Transverse colon (tissue), 4 donors: ENCODE measurements at regions not wholly inside any gene's neighbourhood (a gene's known extent, or its start where the extent isn't known, plus 50 kb on each side); places are given as distances from the start of the nearest gene placed in this dataset.

Source experiments
- DNase-seq: peaks from one replicate; pipeline ENCODE4 v3.0.0-alpha.2; 2019
- H3K27ac ChIP-seq, 4 donors: fragments of 200-600 bp; sonication (generic); 2 replicates each; pipeline ENCODE4 v1.5.1; 2016 to 2018; ENCODE audit warnings: inconsistent platforms in 4 of 4
- H3K27me3 ChIP-seq: fragments of 200-600 bp; sonication (generic); 2 replicates; pipeline ENCODE4 v1.5.1; 2017; ENCODE audit warnings: inconsistent platforms
- H3K36me3 ChIP-seq, 4 donors: fragments of 200-600 bp; sonication (generic); 2 replicates each; pipeline ENCODE4 v1.5.1; 2017 to 2019; ENCODE audit warnings: inconsistent platforms in 4 of 4
- H3K4me1 ChIP-seq, 4 donors: fragments of 200-600 bp; sonication (generic); 2 replicates each; pipeline ENCODE4 v1.5.1; 2017 to 2020; ENCODE audit warnings: inconsistent platforms in 4 of 4
- H3K4me3 ChIP-seq, 4 donors: fragments of 200-600 bp; sonication (generic); 1 replicate in 1 of 4; 2 replicates in 3 of 4; pipeline versions ENCODE4 v1.5.1 to v1.6.1; 2017 to 2019; ENCODE audit warnings: inconsistent platforms in 4 of 4
- H3K9me3 ChIP-seq, 2 donors: fragments of 200-600 bp; sonication (generic); 2 replicates each; pipeline ENCODE4 v1.5.1; 2017 to 2019; ENCODE audit warnings: inconsistent platforms in 2 of 2
- EP300 ChIP-seq: sonication (generic); formaldehyde crosslinking; IDR thresholded peaks from one replicate; pipeline ENCODE4 v1.6.1; 2017; ENCODE audit warnings: antibody characterized with exemption, low read depth
- POLR2A ChIP-seq: fragments of 450-650 bp; IDR thresholded peaks from one replicate; pipeline ENCODE4 v1.6.1; 2016; ENCODE audit warnings: antibody characterized with exemption, mild to moderate bottlenecking, moderate library complexity
- POLR2AphosphoS5 ChIP-seq, 3 donors: sonication (generic); formaldehyde crosslinking; IDR thresholded peaks; one replicate each; pipeline ENCODE4 v1.6.1; 2016; ENCODE audit warnings: antibody characterized with exemption in 3 of 3
- WGBS, 2 donors: methylation state at CpG; one replicate each; pipeline ENCODE4 v1.1.5; 2018; ENCODE audit warnings: low coverage in 1 of 2; 5-methylcytosine and 5-hydroxymethylcytosine counted together
- in situ Hi-C, 4 donors: fragments of 200-750 bp; cut with MboI; loops; one replicate each; pipeline versions ENCODE4 v1.15.0 to v1.15.1; 2017; ENCODE audit warnings: low sequenced_read_pairs in 3 of 4, low pct_ligation_motif_present in 1 of 4, low pct_unique_long_range_greater_than_20kb in 1 of 4
- intact Hi-C: fragments of 100-400 bp; cut with DNase I; formaldehyde crosslinking; loops from one replicate; pipeline ENCODE4 v1.15.1; 2023; ENCODE audit warnings: low total_unique reads
- TF ChIP-seq, protein P1 (sequence below), 5 experiments: fragments of 200-600 bp in 3 of 5; fragments of 450-650 bp in 2 of 5; sonication (generic) in 3 of 5; IDR thresholded peaks; 1 replicate in 2 of 5; 2 replicates in 3 of 5; pipeline ENCODE4 v1.5.1; 2016 to 2017; ENCODE audit warnings: antibody characterized with exemption in 5 of 5, inconsistent platforms in 3 of 5, mild to moderate bottlenecking in 2 of 5, moderate library complexity in 1 of 5

DNA sequence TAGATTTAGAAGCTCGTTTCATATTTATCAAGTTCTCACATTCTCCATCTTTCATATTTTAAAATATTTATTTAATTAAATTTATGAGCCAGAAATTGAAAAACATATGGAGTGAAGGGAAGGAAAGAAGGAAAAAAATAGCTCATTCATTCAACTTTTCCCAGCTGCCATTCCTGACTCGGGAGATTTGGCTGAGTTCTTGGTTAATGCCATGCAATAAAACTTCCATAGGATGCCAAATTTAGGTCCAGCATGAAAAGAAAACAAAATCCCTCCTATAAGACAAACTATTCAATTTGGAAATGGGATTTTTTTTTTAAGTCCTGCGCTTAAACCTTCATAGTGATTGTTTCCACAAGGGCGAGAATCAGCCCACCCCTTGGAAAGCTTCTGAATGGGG, 426.1 kb upstream of the TNP1 start:
- DNase-seq, result no peak
- intact Hi-C loops (no loop called here), in situ Hi-C loops (no loop called here)
- no peaks in the 10 kb centered on the region for H3K27me3 ChIP-seq
- H3K4me3 ChIP-seq, result no peak overlapping the region
- TF ChIP-seq POLR2A (no peak), EP300 (no peak), POLR2AphosphoS5 (IDR thresholded peaks at IDR 0.05) (no peak)
- TF ChIP-seq, protein P1, sequence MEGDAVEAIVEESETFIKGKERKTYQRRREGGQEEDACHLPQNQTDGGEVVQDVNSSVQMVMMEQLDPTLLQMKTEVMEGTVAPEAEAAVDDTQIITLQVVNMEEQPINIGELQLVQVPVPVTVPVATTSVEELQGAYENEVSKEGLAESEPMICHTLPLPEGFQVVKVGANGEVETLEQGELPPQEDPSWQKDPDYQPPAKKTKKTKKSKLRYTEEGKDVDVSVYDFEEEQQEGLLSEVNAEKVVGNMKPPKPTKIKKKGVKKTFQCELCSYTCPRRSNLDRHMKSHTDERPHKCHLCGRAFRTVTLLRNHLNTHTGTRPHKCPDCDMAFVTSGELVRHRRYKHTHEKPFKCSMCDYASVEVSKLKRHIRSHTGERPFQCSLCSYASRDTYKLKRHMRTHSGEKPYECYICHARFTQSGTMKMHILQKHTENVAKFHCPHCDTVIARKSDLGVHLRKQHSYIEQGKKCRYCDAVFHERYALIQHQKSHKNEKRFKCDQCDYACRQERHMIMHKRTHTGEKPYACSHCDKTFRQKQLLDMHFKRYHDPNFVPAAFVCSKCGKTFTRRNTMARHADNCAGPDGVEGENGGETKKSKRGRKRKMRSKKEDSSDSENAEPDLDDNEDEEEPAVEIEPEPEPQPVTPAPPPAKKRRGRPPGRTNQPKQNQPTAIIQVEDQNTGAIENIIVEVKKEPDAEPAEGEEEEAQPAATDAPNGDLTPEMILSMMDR (IDR thresholded peaks at IDR 0.05), result no peak
- no peaks in the 10 kb centered on the region for H3K4me1 ChIP-seq
- no peaks in the 10 kb centered on the region for H3K36me3 ChIP-seq
- no peak overlapping the region for H3K27ac ChIP-seq
- 72 to 82% methylated on average over 4 of the region's 4 CpGs for WGBS, 2 donors
- no peaks in the 10 kb centered on the region for H3K9me3 ChIP-seq

DNA sequence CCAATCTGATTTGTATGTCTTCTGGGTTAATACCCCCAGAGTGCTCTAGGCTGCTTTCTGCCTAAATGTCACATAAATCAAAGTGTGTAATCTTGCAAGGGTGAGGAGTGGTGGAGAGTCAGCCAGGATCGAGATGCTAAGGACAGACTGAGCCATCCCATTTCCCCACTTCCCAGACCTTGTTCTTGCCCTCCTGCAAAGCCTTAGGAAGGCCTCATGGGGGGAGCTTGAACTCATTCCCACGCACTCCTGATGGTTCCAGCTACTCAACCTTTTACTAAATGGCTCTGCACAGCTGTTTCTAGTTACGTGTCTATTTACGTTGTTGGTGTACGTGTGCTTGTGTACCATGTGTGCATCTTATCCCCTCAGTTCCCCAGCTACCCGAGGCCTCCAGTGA, 423.6 kb upstream of the TNP1 start:
- no peaks in the 10 kb centered on the region for H3K9me3 ChIP-seq
- no peak overlapping the region for H3K27ac ChIP-seq
- H3K36me3 ChIP-seq, result no peaks in the 10 kb centered on the region
- TF ChIP-seq POLR2A (no peak), POLR2AphosphoS5 (IDR thresholded peaks at IDR 0.05) (no peak), EP300 (no peak)
- TF ChIP-seq, protein P1 (IDR thresholded peaks at IDR 0.05), result no peak
- in situ Hi-C loops, result no loop called here
- intact Hi-C loops, result no loop called here
- no peaks in the 10 kb centered on the region for H3K27me3 ChIP-seq
- DNase-seq, result no peak
- peaks cover 0 to 3% (median 0%) of the 10 kb centered on the region in 4 donors for H3K4me1 ChIP-seq
- 66 to 77% methylated on average over 6 of the region's 6 CpGs for WGBS, 2 donors
- H3K4me3 ChIP-seq, result no peak overlapping the region

DNA sequence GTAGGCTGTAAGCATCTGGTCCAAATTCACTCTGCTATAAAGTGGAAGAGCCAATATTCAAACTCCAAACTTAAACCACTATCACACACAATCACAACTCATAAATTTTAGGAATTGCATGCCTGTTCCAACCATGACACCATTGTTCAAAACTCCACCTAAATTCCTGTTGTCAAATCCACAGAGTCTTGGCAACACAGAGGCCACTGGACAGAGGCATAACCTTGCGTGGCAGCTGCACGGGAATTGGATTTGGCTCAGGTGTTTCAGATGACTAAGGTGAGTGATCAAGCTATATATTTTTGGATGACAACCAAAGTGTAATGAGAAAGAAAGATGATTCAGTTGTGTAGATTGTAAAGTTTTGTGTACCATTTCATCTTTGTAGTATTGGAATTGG, 422.7 kb upstream of the TNP1 start:
- no peak overlapping the region for H3K27ac ChIP-seq
- 57 to 63% methylated on average over 2 of the region's 2 CpGs for WGBS, 2 donors
- no peak overlapping the region for H3K4me3 ChIP-seq
- TF ChIP-seq POLR2AphosphoS5 (IDR thresholded peaks at IDR 0.05) (no peak), POLR2A (no peak), EP300 (no peak)
- TF ChIP-seq, protein P1 (IDR thresholded peaks at IDR 0.05), result no peak
- no peaks in the 10 kb centered on the region for H3K36me3 ChIP-seq
- intact Hi-C loops, result no loop called here
- in situ Hi-C loops, result no loop called here
- H3K27me3 ChIP-seq, result no peaks in the 10 kb centered on the region
- DNase-seq, result no peak
- H3K4me1 ChIP-seq, result peaks cover 0 to 9% (median 0%) of the 10 kb centered on the region in 4 donors
- no peaks in the 10 kb centered on the region for H3K9me3 ChIP-seq

DNA sequence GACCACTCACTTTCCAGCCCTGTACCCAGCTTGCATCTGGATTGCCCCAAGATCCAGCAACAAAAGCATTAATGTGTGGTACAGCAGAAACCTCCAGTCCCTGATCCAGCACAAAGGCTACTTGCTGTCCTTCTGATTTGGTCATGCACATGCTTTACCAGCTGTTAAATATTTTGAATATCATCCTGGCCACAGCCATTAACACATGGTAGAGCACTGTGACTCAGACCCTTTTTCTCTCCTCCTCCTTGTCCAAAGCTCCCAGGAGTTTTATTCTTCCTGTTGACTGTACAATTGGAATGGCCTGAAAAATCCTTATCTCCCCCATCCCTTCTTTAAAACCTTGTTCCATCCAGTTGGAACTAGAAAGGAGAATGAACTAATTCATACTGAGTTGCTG, 419.7 kb upstream of the TNP1 start:
- TF ChIP-seq POLR2A, result no peak
- no peak for TF ChIP-seq POLR2AphosphoS5 (IDR thresholded peaks at IDR 0.05)
- TF ChIP-seq, protein P1 (IDR thresholded peaks at IDR 0.05), result no peak
- no peak for TF ChIP-seq EP300
- Histone ChIP-seq H3K27ac (peak overlapping the region in 3 of 4 donors; percentile 35 to 56 (median 41)), H3K9me3 (no peaks in the 10 kb centered on the region), H3K4me1 (peaks cover 0 to 9% (median 2%) of the 10 kb centered on the region in 4 donors), H3K36me3 (no peaks in the 10 kb centered on the region), H3K27me3 (no peaks in the 10 kb centered on the region), H3K4me3 (no peak overlapping the region)
- no peak for DNase-seq
- in situ Hi-C loops (no loop called here), intact Hi-C loops (no loop called here)
